ENCODE measurements at regions not wholly inside any gene's neighbourhood (a gene's known extent, or its start where the extent isn't known, plus 50 kb on each side); places are given as distances from the start of the nearest gene placed in this dataset.

GRCh38 chr14:97838986-97839385, 1041.8 kb downstream of the VRK1 start:
- DNase-seq, result no peak

- no peak for DNase-seq
Observed at GRCh38 chr14:97840159-97840558, 1043.0 kb downstream of the VRK1 start.

GRCh38 chr14:97841762-97842161, 1044.6 kb downstream of the VRK1 start:
- DNase-seq, result no peak

DNA sequence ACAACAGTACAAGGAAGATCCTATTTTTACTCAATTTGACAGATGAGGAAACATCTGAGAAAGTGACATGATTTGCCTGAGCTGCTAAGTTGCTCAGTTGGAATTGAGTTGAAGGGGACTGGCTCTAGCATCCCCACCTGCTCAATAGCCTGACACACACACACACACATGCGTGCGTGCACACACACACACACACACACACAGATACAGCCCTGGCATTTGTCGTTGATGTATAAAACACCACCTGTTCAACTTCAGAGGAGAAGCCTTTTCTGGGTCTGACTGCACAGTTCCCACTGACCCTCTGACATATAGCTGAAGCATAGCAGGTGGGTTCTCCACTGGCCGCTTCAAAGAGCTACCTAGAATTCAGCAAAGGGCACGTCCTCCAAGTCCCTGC, 1045.9 kb downstream of the VRK1 start:
- no peak for DNase-seq

- no peak for DNase-seq
Observed at GRCh38 chr14:97844042-97844441, 1046.9 kb downstream of the VRK1 start.

DNA sequence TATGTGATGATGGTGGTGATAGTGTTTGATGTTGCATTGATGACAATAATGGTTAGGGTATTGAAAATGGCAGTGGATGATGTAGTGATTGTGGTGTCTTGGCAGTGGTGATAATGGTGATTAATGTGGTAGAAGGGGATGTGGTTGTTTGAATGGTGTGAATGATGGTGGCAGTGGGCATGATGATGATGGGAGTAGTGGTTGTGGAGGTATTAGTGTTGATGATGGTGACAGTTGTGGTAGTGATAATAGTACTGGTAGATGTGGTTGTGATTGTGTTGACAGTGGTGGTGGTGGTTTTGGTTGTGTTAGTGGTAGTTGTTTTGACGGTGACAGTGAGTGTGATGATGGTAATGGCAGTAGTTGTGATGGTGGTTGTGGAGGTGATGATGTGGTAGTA, 1049.0 kb downstream of the VRK1 start:
- no peak for DNase-seq

- peak; percentile 84 for DNase-seq
Observed at GRCh38 chr14:97848317-97848980, 1051.3 kb downstream of the VRK1 start.

DNA sequence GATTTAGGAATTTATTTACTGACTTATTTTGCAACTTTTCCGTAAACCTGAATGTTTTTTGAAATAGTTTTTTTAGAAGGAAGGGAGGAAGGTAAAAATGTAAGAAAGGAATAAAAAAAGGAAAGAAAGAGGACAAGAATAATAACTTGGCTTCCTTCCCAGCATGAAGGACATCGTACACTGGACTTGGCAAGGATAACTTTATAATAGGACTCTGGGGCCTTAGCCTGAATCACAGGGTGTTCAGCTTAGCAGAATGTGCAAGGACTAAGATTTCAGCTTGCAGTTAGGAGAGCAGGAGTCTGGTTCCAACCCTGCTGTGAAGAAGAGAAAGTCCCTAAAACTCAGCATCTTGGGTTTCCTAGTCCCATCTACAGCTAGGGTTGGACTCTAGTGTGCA, 1053.3 kb downstream of the VRK1 start:
- DNase-seq, result no peak

- no peak for DNase-seq
Observed at GRCh38 chr14:97850886-97851285, 1053.7 kb downstream of the VRK1 start.

GRCh38 chr14:97851428-97851995, 1054.3 kb downstream of the VRK1 start:
- DNase-seq, result peak; percentile 27

DNA sequence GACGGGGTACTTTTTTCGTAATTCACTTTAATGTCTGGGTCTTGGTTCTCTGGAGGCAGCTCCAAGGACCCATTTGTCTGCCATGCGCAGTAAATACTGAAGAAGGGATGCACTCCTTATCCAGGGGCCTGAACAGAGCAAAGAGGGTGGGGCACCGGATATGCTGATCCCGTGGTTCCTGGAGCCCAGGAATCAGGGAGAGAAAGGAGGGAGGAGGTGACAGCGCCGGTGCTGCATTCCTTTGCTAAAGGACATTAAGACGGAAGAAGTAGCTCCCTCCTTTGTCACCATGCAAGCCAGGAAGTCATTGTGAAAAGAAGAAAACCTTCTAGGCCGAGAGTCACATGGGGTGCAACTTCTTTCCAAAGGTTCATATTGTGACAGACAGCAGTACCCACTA, 1057.7 kb downstream of the VRK1 start:
- DNase-seq, result no peak

GRCh38 chr14:97866195-97866594, 1069.0 kb downstream of the VRK1 start:
- DNase-seq, result no peak

GRCh38 chr14:97866664-97867063, 1069.5 kb downstream of the VRK1 start:
- no peak for DNase-seq

GRCh38 chr14:97873291-97873690, 1076.1 kb downstream of the VRK1 start:
- DNase-seq, result no peak

DNA sequence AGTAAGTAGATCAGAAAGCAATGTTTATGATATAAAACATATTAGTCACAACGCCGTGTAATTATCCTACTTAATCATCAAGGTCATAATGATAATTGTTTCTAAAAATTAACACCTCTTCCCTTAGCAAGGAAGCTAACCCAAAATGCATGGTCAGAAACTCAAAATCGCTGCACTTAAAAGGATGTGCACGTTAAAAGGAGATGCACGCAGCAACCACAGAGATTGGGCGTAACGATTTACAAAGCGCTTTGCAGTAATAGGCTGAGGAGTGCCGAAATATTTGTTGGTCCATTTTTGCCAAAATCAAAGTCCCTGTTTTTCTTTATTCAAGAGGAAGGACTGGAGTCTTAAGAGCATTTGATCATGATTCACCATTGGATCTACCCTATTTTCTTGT, 1077.2 kb downstream of the VRK1 start:
- DNase-seq, result no peak

- no peak for DNase-seq
Observed at GRCh38 chr14:97878206-97878605, 1081.0 kb downstream of the VRK1 start.

GRCh38 chr14:97878727-97879126, 1081.5 kb downstream of the VRK1 start:
- DNase-seq, result no peak

DNA sequence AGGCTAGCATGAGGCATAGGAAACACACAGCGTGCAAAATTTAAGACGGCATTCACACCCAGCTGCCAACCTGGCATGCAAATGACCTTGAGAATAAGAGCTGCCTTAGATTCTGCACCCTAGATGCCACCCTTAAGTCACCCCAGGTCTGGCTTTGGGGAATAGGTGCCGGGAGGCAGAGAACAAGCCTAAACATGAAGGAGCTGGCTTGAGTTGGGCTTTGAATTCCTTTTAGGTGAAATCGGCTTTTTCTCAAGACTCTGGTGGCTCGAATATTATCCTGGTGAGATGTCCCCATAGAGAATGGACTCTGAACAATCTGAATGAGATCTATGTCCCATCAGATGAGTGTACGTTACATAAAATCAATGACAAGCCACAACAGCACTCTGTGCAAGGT, 1090.5 kb downstream of the VRK1 start:
- no peak for DNase-seq

DNA sequence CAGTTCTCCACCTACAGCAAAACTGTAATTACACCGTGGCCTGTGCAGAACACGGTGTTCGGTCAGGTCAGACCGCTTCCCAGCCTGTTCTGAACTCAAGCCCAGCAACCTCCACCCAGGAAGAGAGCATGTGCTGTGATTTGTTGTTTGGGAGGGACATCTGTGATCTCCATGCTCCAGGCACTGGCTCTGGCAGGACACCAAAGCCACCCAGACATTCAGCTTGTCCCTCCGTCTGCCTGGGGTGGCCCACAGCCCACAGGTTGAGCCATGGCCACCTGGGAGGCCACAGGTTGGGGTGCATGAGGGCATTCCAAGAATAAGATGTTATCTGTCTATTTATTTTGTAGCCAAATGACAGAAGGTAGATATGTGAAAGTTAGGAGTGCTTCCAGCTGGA, 1091.1 kb downstream of the VRK1 start:
- DNase-seq, result no peak

GRCh38 chr14:97891515-97891914, 1094.3 kb downstream of the VRK1 start:
- no peak for DNase-seq

DNA sequence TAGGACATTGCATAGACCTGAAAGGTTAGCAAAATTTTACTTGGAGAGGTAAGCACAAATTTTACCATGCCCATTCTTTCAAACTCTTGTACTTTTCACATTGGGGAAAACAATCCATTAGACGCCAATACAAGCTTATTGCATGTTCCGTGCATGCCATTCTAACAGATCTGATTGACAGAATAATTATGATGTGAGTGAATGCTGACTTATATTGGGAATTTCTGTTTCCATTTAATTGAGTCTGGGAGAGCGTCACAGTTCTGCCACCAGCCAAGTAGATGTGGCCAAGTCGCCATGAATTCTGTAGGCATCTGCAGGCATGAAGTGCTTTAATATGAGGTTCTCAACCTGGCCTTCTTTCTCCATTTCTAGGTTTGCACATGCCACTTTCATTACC, 1097.4 kb downstream of the VRK1 start:
- no peak for DNase-seq

- DNase-seq, result no peak
Observed at GRCh38 chr14:97900196-97900854, 1103.1 kb downstream of the VRK1 start.

DNA sequence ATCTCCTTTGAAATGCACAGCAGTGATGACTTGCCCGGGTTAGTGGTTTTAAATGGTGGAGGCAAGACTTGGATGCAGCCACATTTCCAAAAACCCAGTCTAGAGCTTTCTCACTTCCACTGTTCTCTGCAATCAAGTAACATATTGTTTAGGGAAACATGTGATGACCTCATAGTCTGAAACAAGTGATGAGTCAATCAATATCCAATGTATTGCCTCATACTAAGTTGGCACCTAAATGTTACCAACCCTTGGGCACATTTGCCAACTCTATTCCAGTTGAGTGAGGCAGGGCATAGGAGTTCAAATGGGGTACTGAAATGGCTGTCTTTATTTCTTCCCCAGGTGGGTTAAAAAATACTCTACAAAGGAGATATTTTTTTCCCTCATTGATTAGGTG, 1105.4 kb downstream of the VRK1 start:
- DNase-seq, result no peak

- DNase-seq, result no peak
Observed at GRCh38 chr14:97903821-97904220, 1106.6 kb downstream of the VRK1 start.

GRCh38 chr14:97912217-97912616, 1115.0 kb downstream of the VRK1 start:
- no peak for DNase-seq
